ENCODE measurements at regions not wholly inside any gene's neighbourhood (a gene's known extent, or its start where the extent isn't known, plus 50 kb on each side); places are given as distances from the start of the nearest gene placed in this dataset.

DNA sequence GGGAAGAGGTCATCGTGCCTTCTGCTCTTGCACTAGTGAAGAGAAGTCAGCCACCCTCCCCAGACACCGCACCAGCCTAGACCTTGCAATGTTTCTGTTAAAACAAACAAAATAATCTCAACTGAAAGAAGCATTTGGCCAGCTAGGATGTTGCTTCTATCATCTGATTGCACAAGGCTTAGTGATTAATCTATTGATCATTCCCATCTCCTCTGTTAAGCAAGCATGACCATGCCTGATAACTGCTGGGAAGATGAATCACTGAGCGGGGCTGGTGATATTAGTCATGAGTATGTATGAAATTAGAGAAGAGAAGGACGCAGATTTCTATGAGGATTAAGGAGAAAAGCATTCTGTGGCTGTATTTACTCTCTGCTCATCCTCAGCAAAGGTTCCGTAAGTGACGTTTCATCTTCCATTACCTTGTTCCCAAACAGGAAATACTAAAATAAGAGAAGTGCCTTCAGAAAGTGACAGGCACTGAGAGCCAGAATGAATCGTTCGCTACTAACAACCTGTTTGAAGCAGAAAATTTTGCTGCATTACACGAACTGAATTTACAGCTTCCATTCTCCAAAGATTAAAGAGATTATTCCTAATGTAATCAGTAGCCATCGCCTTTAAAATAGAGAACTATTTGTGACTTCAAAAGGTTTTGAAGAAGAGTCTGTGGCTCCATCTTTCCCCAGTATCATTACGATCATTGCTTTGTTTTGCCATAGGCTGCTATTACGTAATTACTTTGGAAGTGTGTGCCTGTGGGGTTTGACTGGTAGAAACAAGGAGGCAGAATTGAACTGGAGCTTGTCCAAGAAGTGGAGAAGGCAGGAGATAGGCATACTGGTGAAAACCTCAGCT lies 219.1 kb downstream of the MED10 start:
- no peak overlapping the region for H3K4me3 ChIP-seq (ENCODE audit: low read depth, low read length)
- no peak for DNase-seq (ENCODE audit: low read depth)

DNA sequence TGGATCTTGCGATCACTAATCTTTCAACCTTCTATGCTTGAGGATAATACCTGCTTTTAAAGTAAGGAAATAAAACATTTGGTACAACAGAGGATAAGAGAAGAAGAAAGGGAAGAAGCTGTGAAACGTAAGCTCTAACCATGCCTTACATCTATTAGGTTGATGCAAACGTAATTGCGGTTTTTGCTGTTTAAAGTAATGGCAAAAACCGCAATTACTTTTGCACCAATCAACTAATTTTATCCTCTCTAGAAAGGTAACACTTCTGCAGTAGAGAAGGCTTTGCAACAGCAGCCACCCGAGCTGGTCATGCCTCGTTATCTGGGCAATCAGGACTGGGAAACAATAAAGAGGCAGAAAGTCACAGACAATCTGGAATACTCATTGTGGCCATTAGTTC lies 224.1 kb downstream of the MED10 start:
- H3K4me3 ChIP-seq (ENCODE audit: low read depth, low read length): no peak overlapping the region
- TF ChIP-seq MAX (IDR thresholded peaks at IDR 0.05; ENCODE audit: low read depth, low read length) (no peak), MYC (IDR thresholded peaks at IDR 0.05; ENCODE audit: low read depth, low read length) (no peak), CTCF (IDR thresholded peaks at IDR 0.05; ENCODE audit: low read depth, low read length) (no peak)

More for the DNA sequence above, 219.1 kb downstream of the MED10 start:
- TF ChIP-seq MAX (IDR thresholded peaks at IDR 0.05; ENCODE audit: low read depth, low read length): no peak
- TF ChIP-seq MYC (IDR thresholded peaks at IDR 0.05; ENCODE audit: low read depth, low read length): no peak
- TF ChIP-seq CTCF (IDR thresholded peaks at IDR 0.05; ENCODE audit: low read depth, low read length): no peak
- TF ChIP-seq POLR2A (IDR thresholded peaks at IDR 0.05; ENCODE audit: extremely low read depth, insufficient read length): no peak

GRCh38 chr5:6146271-6146670 lies 232.1 kb downstream of the MED10 start:
- no peak for DNase-seq (ENCODE audit: low read depth)
- no peak overlapping the region for H3K4me3 ChIP-seq (ENCODE audit: low read depth, low read length)
- TF ChIP-seq MYC (IDR thresholded peaks at IDR 0.05; ENCODE audit: low read depth, low read length): no peak
- TF ChIP-seq MAX (IDR thresholded peaks at IDR 0.05; ENCODE audit: low read depth, low read length): no peak
- no peak for TF ChIP-seq CTCF (IDR thresholded peaks at IDR 0.05; ENCODE audit: low read depth, low read length)

More for the DNA sequence above, 224.1 kb downstream of the MED10 start:
- DNase-seq (ENCODE audit: low read depth): no peak

- no peak for DNase-seq (ENCODE audit: low read depth)
- no peak for TF ChIP-seq POLR2A (IDR thresholded peaks at IDR 0.05; ENCODE audit: extremely low read depth, insufficient read length)
These were observed 232.6 kb downstream of the MED10 start for GRCh38 chr5:6145616-6146237.

DNA sequence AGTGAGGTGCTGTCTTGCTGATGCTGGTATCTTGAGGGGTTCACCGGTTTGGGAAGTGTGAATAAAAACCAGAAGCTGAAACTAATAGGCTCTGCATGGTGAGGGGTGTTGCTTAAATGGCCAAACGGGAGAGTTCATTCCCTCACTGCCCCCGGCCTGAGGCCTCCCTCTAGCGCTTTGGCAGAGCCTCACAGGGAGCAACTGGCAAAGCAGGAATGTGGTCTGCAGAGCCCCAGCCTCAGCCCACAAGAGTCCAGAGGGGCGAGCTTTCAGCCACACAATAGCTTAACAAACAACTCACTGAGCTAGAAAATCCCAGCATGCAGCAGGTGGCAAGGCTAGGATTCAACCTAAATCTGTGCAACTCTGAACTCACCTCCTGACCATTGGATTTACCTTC lies 234.8 kb downstream of the MED10 start:
- no peak overlapping the region for H3K4me3 ChIP-seq (ENCODE audit: low read depth, low read length)
- DNase-seq (ENCODE audit: low read depth): no peak
- TF ChIP-seq MYC (IDR thresholded peaks at IDR 0.05; ENCODE audit: low read depth, low read length) (no peak), MAX (IDR thresholded peaks at IDR 0.05; ENCODE audit: low read depth, low read length) (no peak), POLR2A (IDR thresholded peaks at IDR 0.05; ENCODE audit: extremely low read depth, insufficient read length) (no peak)

More at GRCh38 chr5:6145616-6146237, 232.6 kb downstream of the MED10 start:
- H3K4me3 ChIP-seq (ENCODE audit: low read depth, low read length): no peak overlapping the region

- no peak for DNase-seq (ENCODE audit: low read depth)
- TF ChIP-seq MAX (IDR thresholded peaks at IDR 0.05; ENCODE audit: low read depth, low read length): no peak
- no peak for TF ChIP-seq MYC (IDR thresholded peaks at IDR 0.05; ENCODE audit: low read depth, low read length)
- TF ChIP-seq CTCF (IDR thresholded peaks at IDR 0.05; ENCODE audit: low read depth, low read length): no peak
- no peak for TF ChIP-seq POLR2A (IDR thresholded peaks at IDR 0.05; ENCODE audit: extremely low read depth, insufficient read length)
- no peak overlapping the region for H3K4me3 ChIP-seq (ENCODE audit: low read depth, low read length)
These were observed 236.0 kb downstream of the MED10 start for GRCh38 chr5:6142353-6142752.

Data from NB4 (cell line).